H1 (cell line): ENCODE measurements at regions not wholly inside any gene's neighbourhood (a gene's known extent, or its start where the extent isn't known, plus 50 kb on each side); places are given as distances from the start of the nearest gene placed in this dataset.

Experiments used
- CTCF ChIA-PET: fragments of 300-600 bp; sonication (Branson Sonifier 250); formaldehyde crosslinking; loops from one replicate; lab custom pipeline; 2021; ENCODE audit not compliant: partially characterized antibody; lab: Charles Lee
- POLR2A ChIA-PET: fragments of 300-600 bp; sonication (Branson Sonifier 250); formaldehyde crosslinking; loops from one replicate; lab custom pipeline; 2021; ENCODE audit warnings: inconsistent platforms; ENCODE audit not compliant: partially characterized antibody; lab: Charles Lee
- DNase-seq, 2 experiments: peaks; one replicate each; pipeline versions ENCODE4 v3.0.0 to v3.0.0-alpha.2; 2010 to 2022; ENCODE audit warnings: low spot score in 2 of 2, low read depth in 1 of 2, mixed read lengths in 1 of 2
- FAIRE-seq: peaks from 2 replicates; lab custom pipeline; 2011; peaks lifted over from hg19 to GRCh38; lab: Jason Lieb, UNC
- H2AFZ ChIP-seq: 2 replicates; pipeline ENCODE4 v1.8.1; 2012; ENCODE audit warnings: low read length, inconsistent platforms
- H2AK5ac ChIP-seq: 2 replicates; pipeline ENCODE4 v1.6.1; 2013; ENCODE audit warnings: low read depth, low read length
- H2BK120ac ChIP-seq: replicated peaks from 2 replicates; pipeline ENCODE3; 2013; ENCODE audit warnings: low read depth, low read length, inconsistent platforms
- H2BK12ac ChIP-seq: 2 replicates; pipeline ENCODE4 v1.6.1; 2013; ENCODE audit warnings: low read depth, low read length
- H2BK15ac ChIP-seq: 2 replicates; pipeline ENCODE4 v1.6.1; 2013; ENCODE audit warnings: low read length
- H2BK20ac ChIP-seq: 2 replicates; pipeline ENCODE4 v1.6.1; 2013; ENCODE audit warnings: low read length
- H2BK5ac ChIP-seq: 2 replicates; pipeline ENCODE4 v1.6.1; 2013; ENCODE audit warnings: low read depth, low read length
- H3K14ac ChIP-seq: 2 replicates; pipeline ENCODE4 v1.6.1; 2013; ENCODE audit warnings: inconsistent platforms; ENCODE audit not compliant: insufficient read length
- H3K18ac ChIP-seq: 2 replicates; pipeline ENCODE4 v1.6.1; 2013; ENCODE audit warnings: low read length; ENCODE audit errors: extremely low read depth
- H3K23ac ChIP-seq: 2 replicates; pipeline ENCODE4 v1.6.1; 2013; ENCODE audit warnings: inconsistent platforms; ENCODE audit not compliant: insufficient read length
- H3K23me2 ChIP-seq: 2 replicates; pipeline ENCODE4 v1.6.1; 2013; ENCODE audit warnings: low read depth, low read length
- H3K27ac ChIP-seq: 2 replicates; pipeline ENCODE4 v1.6.1; 2011; ENCODE audit warnings: low read depth, low read length, inconsistent platforms
- H3K27me3 ChIP-seq, 4 experiments: replicated peaks in 1 of 4; 1 replicate in 1 of 4; 2 replicates in 3 of 4; pipeline versions ENCODE4 v1.6.1 to v1.8.1; 2011 to 2013; ENCODE audit warnings: low read length in 3 of 4, mild to moderate bottlenecking in 3 of 4, inconsistent platforms in 2 of 4, mixed read lengths in 2 of 4, moderate library complexity in 1 of 4; ENCODE audit not compliant: control insufficient read depth in 3 of 4, insufficient read depth in 3 of 4; ENCODE audit errors: extremely low read depth in 1 of 4
- H3K36me3 ChIP-seq, 4 experiments: 2 replicates each; pipeline versions ENCODE4 v1.6.1 to v1.8.1; 2011 to 2013; ENCODE audit warnings: mild to moderate bottlenecking in 4 of 4, low read length in 3 of 4, moderate library complexity in 2 of 4, control low read depth in 1 of 4, inconsistent platforms in 1 of 4; ENCODE audit not compliant: insufficient read depth in 4 of 4, control insufficient read depth in 2 of 4
- H3K4ac ChIP-seq: replicated peaks from 2 replicates; pipeline ENCODE3; 2013; ENCODE audit warnings: low read length, low read depth, mixed read lengths, inconsistent platforms; ENCODE audit not compliant: insufficient read length
- H3K4me1 ChIP-seq, 4 experiments: replicated peaks in 1 of 4; 1 replicate in 1 of 4; 2 replicates in 3 of 4; pipeline versions ENCODE4 v1.6.1 to v1.8.1; 2011 to 2013; ENCODE audit warnings: low read length in 3 of 4, inconsistent platforms in 2 of 4, mixed read lengths in 1 of 4; ENCODE audit not compliant: insufficient read depth in 4 of 4, control insufficient read depth in 3 of 4
- H3K4me2 ChIP-seq, 2 experiments: 2 replicates each; pipeline versions ENCODE4 v1.6.1 to v1.8.1; 2011 to 2013; ENCODE audit warnings: low read depth in 2 of 2, low read length in 2 of 2, control low read depth in 1 of 2, inconsistent platforms in 1 of 2, mild to moderate bottlenecking in 1 of 2; ENCODE audit not compliant: insufficient read depth in 1 of 2
- H3K4me3 ChIP-seq, 4 experiments: fragments of 200-600, 300-600 bp in 1 of 4; sonication (generic), shearing (Covaris generic), sonication (Bioruptor Twin) in 1 of 4; 2 replicates each; pipeline versions ENCODE4 v1.5.1 to v1.8.1; 2011 to 2016; ENCODE audit warnings: low read length in 4 of 4, low read depth in 3 of 4, control low read depth in 2 of 4, inconsistent platforms in 2 of 4, mild to moderate bottlenecking in 2 of 4, mixed read lengths in 1 of 4, moderate library complexity in 1 of 4; ENCODE audit not compliant: insufficient read depth in 2 of 4; ENCODE audit errors: extremely low read depth in 1 of 4
- H3K56ac ChIP-seq: replicated peaks from 2 replicates; pipeline ENCODE3; 2013; ENCODE audit warnings: low read depth, mild to moderate bottlenecking, mixed read lengths, low read length, inconsistent platforms; ENCODE audit not compliant: insufficient read length
- H3K79me1 ChIP-seq: 2 replicates; pipeline ENCODE4 v1.6.1; 2013; ENCODE audit warnings: low read depth, low read length, control low read depth
- H3K79me2 ChIP-seq, 2 experiments: 2 replicates each; pipeline versions ENCODE4 v1.6.1 to v1.8.1; 2012 to 2013; ENCODE audit warnings: low read length in 2 of 2, mild to moderate bottlenecking in 2 of 2, inconsistent platforms in 1 of 2; ENCODE audit not compliant: insufficient read depth in 2 of 2, control insufficient read depth in 1 of 2
- H3K9ac ChIP-seq, 4 experiments: replicated peaks in 1 of 4; 1 replicate in 1 of 4; 2 replicates in 3 of 4; pipeline versions ENCODE4 v1.6.1 to v1.8.1; 2011 to 2013; ENCODE audit warnings: low read depth in 3 of 4, low read length in 3 of 4, control low read depth in 2 of 4, mild to moderate bottlenecking in 2 of 4, moderate library complexity in 2 of 4, inconsistent platforms in 1 of 4; ENCODE audit errors: extremely low read depth in 1 of 4
- H3K9me3 ChIP-seq, 2 experiments: 2 replicates each; pipeline versions ENCODE4 v1.6.1 to v1.8.1; 2012 to 2013; ENCODE audit warnings: mild to moderate bottlenecking in 2 of 2, moderate library complexity in 2 of 2, control low read depth in 1 of 2, inconsistent platforms in 1 of 2, low read depth in 1 of 2, low read length in 1 of 2, mixed read lengths in 1 of 2; ENCODE audit not compliant: insufficient read depth in 2 of 2
- H4K20me1 ChIP-seq, 2 experiments: replicated peaks in 1 of 2; 2 replicates each; pipeline versions ENCODE3 to v1.8.1; 2011 to 2013; ENCODE audit warnings: inconsistent platforms in 2 of 2, low read length in 2 of 2, mild to moderate bottlenecking in 1 of 2; ENCODE audit not compliant: insufficient read depth in 2 of 2, control insufficient read depth in 1 of 2
- H4K5ac ChIP-seq: 2 replicates; pipeline ENCODE4 v1.6.1; 2013; ENCODE audit warnings: low read length, low read depth, mixed read lengths, inconsistent platforms; ENCODE audit not compliant: insufficient read length
- H4K8ac ChIP-seq: 2 replicates; pipeline ENCODE4 v1.8.0; 2013; ENCODE audit warnings: mild to moderate bottlenecking, moderate library complexity, low read length, inconsistent platforms; ENCODE audit not compliant: insufficient read depth; ENCODE audit errors: extremely low read depth
- H4K91ac ChIP-seq: replicated peaks from 2 replicates; pipeline ENCODE3; 2013; ENCODE audit warnings: low read length, mixed read lengths, inconsistent platforms; ENCODE audit not compliant: insufficient read length
- ASH2L ChIP-seq: fragments of 200-600, 300-600 bp; sonication (generic); IDR thresholded peaks from one replicate; pipeline ENCODE4 v1.7.1; 2017; ENCODE audit warnings: low read length
- EZH2 ChIP-seq: fragments of 200-600 bp; sonication (generic); IDR thresholded peaks from 2 replicates; pipeline ENCODE4 v1.7.1; 2012; ENCODE audit warnings: low read depth, mild to moderate bottlenecking, moderate library complexity, low read length, inconsistent platforms; ENCODE audit not compliant: severe bottlenecking
- FOSL1 ChIP-seq: IDR thresholded peaks from 2 replicates; pipeline ENCODE4 v1.6.1; 2011; ENCODE audit warnings: mild to moderate bottlenecking, low read depth, low read length, moderate library complexity; ENCODE audit not compliant: insufficient read depth
- KDM5A ChIP-seq: fragments of 200-600 bp; IDR thresholded peaks from 2 replicates; pipeline ENCODE4 v1.7.1; 2012; ENCODE audit warnings: mild to moderate bottlenecking, low read length, inconsistent platforms, mixed read lengths
- NRF1 ChIP-seq: IDR thresholded peaks from 2 replicates; pipeline ENCODE4 v1.6.1; 2011; ENCODE audit warnings: mild to moderate bottlenecking, low read depth, low read length, improper control_type of control experiment
- SRF ChIP-seq: IDR thresholded peaks from 2 replicates; pipeline ENCODE4 v1.6.1; 2011; ENCODE audit warnings: mild to moderate bottlenecking, low read depth, low read length, moderate library complexity
- TCF12 ChIP-seq: IDR thresholded peaks from 2 replicates; pipeline ENCODE4 v1.6.1; 2011; ENCODE audit warnings: low read depth, mild to moderate bottlenecking, low read length
- ZNF274 ChIP-seq: IDR thresholded peaks from 2 replicates; pipeline ENCODE4 v1.7.0; 2012; ENCODE audit warnings: low read length, borderline replicate concordance; ENCODE audit errors: extremely low read depth
- WGBS, 2 experiments: shearing (Covaris generic) in 1 of 2; methylation state at CpG; one replicate each; pipeline versions ENCODE4 v1.1.6 to v1.1.7; 2013 to 2015; ENCODE audit warnings: low lambda C conversion rate in 2 of 2, mixed read lengths in 2 of 2, inconsistent platforms in 1 of 2, low coverage in 1 of 2, missing lambda C conversion rate in 1 of 2; ENCODE audit not compliant: insufficient replicate concordance in 2 of 2, insufficient coverage in 1 of 2, insufficient read length in 1 of 2; ENCODE audit errors: extremely low coverage in 1 of 2, missing lambda C conversion rate in 1 of 2; 5-methylcytosine and 5-hydroxymethylcytosine counted together

DNA sequence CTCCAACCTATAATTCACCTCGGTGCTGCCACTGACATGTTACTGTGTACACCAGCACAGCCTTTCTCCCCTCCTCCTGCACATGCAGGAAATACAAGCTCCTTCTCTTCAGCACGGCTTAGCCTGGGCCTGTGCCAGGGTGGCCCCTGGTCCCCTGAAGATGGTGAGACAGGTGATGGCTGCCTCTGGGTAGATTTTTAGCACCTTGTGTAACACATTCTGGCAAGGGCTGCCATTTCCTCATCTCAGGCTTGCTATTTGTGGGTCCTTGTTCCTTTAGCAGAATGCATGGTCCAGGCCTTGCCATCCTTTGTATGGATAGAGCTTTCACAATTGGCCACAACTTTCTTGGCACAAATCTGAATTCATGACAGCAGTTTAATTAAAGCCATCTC is 151.3 kb downstream of the CDC5L start:
- Histone ChIP-seq H4K20me1 (no peaks in the 10 kb centered on the region), H2BK20ac (no peak overlapping the region), H3K4ac (no peak overlapping the region), H2BK5ac (no peak overlapping the region), H4K5ac (no peak overlapping the region), H3K56ac (no peak overlapping the region), H4K91ac (peak overlapping the region; percentile 52), H3K4me3 (no peak overlapping the region), H2BK12ac (no peak overlapping the region), H3K23me2 (no peaks in the 10 kb centered on the region), H2BK120ac (no peak overlapping the region), H3K4me1 (peaks cover 5 to 10% (median 8%) of the 10 kb centered on the region in 4 experiments; a peak in 6 of 7 replicates), H2BK15ac (no peak overlapping the region), H3K9me3 (peaks cover 0 to 3% of the 10 kb centered on the region in 2 experiments; a peak in 1 of 4 replicates), H3K14ac (no peak overlapping the region), H3K23ac (no peak overlapping the region), H3K27me3 (no peaks in the 10 kb centered on the region), H4K8ac (no peak overlapping the region), H3K79me1 (no peaks in the 10 kb centered on the region), H2AFZ (no peak overlapping the region), H3K18ac (no peak overlapping the region), H2AK5ac (no peak overlapping the region), H3K27ac (no peak overlapping the region), H3K36me3 (peaks cover 0 to 4% (median 0%) of the 10 kb centered on the region in 4 experiments; a peak in 1 of 8 replicates), H3K9ac (no peak overlapping the region), H3K4me2 (no peak overlapping the region), H3K79me2 (no peaks in the 10 kb centered on the region)
- ChIA-PET CTCF (interaction anchor here (1.2 to 2.8 kb wide), 3 partner anchors 55 to 69 kb away, joined by 3 to 7 read pairs (median 6); no protein-coding TSS in a partner anchor), POLR2A (no interaction called here)
- 86% methylated on average over 2 of the region's 2 CpGs; no CpG with 5 or more reads in 1 of the 2 experiments for WGBS, 2 experiments
- TF ChIP-seq KDM5A (no peak), TCF12 (no peak), NRF1 (no peak), SRF (no peak), FOSL1 (no peak), ASH2L (no peak), EZH2 (no peak), ZNF274 (no peak)
- FAIRE-seq (no peak), DNase-seq (peak in 1 of 2 experiments; percentile 30)
